Right ventricle myocardium inferior (tissue), 1 donor: ENCODE measurements at regions not wholly inside any gene's neighbourhood (a gene's known extent, or its start where the extent isn't known, plus 50 kb on each side); places are given as distances from the start of the nearest gene placed in this dataset.
"Not testable (repeated sequence)": the region's sequence is repeated elsewhere in the genome, so short reads cannot be mapped to it uniquely, and the experiment has no call there.

ENCODE experiments used
- ATAC-seq: fragments of 200-7000 bp; cut with Tn5 transposase; one replicate; pipeline ENCODE4 v1.9.1; 2020; ENCODE audit warnings: mild to moderate bottlenecking, moderate library complexity
- DNase-seq: peaks from one replicate; pipeline ENCODE4 v3.0.0; 2021; ENCODE audit errors: missing footprints
- intact Hi-C: fragments of 100-400 bp; cut with DNase I; formaldehyde crosslinking; loops from one replicate; pipeline ENCODE4 v1.11.0; 2022
- donor health status: DM: no; HTN: yes; CAD: no; lungs with severe emphysema.

GRCh38 chr16:88266935-88267551 lies 115.7 kb upstream of the ZNF469 start:
- peak; percentile 20 for ATAC-seq
- intact Hi-C loops, DNase-seq: not testable (repeated sequence)

- DNase-seq, intact Hi-C loops, ATAC-seq: not testable (repeated sequence)
Measured at GRCh38 chr16:88268186-88268970, 114.4 kb upstream of the ZNF469 start.

GRCh38 chr16:88270171-88270790 lies 112.5 kb upstream of the ZNF469 start:
- DNase-seq, intact Hi-C loops, ATAC-seq: not testable (repeated sequence)

- ATAC-seq, DNase-seq, intact Hi-C loops: not testable (repeated sequence)
Measured at GRCh38 chr16:88271296-88271695, 111.5 kb upstream of the ZNF469 start.

- intact Hi-C loops, DNase-seq, ATAC-seq: not testable (repeated sequence)
Measured at GRCh38 chr16:88271776-88272175, 111.0 kb upstream of the ZNF469 start.

GRCh38 chr16:88272437-88272836 lies 110.3 kb upstream of the ZNF469 start:
- DNase-seq, ATAC-seq, intact Hi-C loops: not testable (repeated sequence)

GRCh38 chr16:88274126-88274750 lies 108.5 kb upstream of the ZNF469 start:
- DNase-seq, intact Hi-C loops: not testable (repeated sequence)
- ATAC-seq, result peak; percentile 77

- intact Hi-C loops, result no loop called here
- no peak for DNase-seq
- ATAC-seq, result peak; percentile 20
Measured at GRCh38 chr16:88274847-88275246, 107.9 kb upstream of the ZNF469 start.

GRCh38 chr16:88275336-88276122 lies 107.2 kb upstream of the ZNF469 start:
- DNase-seq, intact Hi-C loops, ATAC-seq: not testable (repeated sequence)

- ATAC-seq, DNase-seq, intact Hi-C loops: not testable (repeated sequence)
Measured at GRCh38 chr16:88276123-88276588, 106.6 kb upstream of the ZNF469 start.

GRCh38 chr16:88276591-88276990 lies 106.2 kb upstream of the ZNF469 start:
- no peak for DNase-seq
- intact Hi-C loops, result no loop called here
- no peak for ATAC-seq

- DNase-seq, result no peak
Measured at GRCh38 chr16:88279998-88280397, 102.8 kb upstream of the ZNF469 start.

GRCh38 chr16:88281858-88282563 lies 100.7 kb upstream of the ZNF469 start:
- no peak for ATAC-seq
- intact Hi-C loops, result no loop called here
- no peak for DNase-seq

More at GRCh38 chr16:88279998-88280397, 102.8 kb upstream of the ZNF469 start:
- intact Hi-C loops, result no loop called here
- ATAC-seq, result no peak

- ATAC-seq (peak; percentile 31), DNase-seq (no peak)
- intact Hi-C loops, result no loop called here
Measured at GRCh38 chr16:88282564-88283395, 100.0 kb upstream of the ZNF469 start.

GRCh38 chr16:88283596-88283995 lies 99.2 kb upstream of the ZNF469 start:
- DNase-seq, result no peak
- no peak for ATAC-seq
- intact Hi-C loops, result no loop called here

- no peak for DNase-seq
- ATAC-seq, result no peak
- intact Hi-C loops, result no loop called here
Measured at GRCh38 chr16:88284101-88284500, 98.7 kb upstream of the ZNF469 start.
